Panc1 (cell line): ENCODE measurements at regions not wholly inside any gene's neighbourhood (a gene's known extent, or its start where the extent isn't known, plus 50 kb on each side); places are given as distances from the start of the nearest gene placed in this dataset.

Experiments
- POLR2AphosphoS5 ChIP-seq: IDR thresholded peaks from 2 replicates; pipeline ENCODE4 v1.6.1; 2012; ENCODE audit warnings: mild to moderate bottlenecking, low read depth, low read length, moderate library complexity
- REST ChIP-seq, 2 experiments: IDR thresholded peaks; 2 replicates each; pipeline ENCODE4 v1.6.1; 2011 to 2012; ENCODE audit warnings: low read depth in 2 of 2, control low read depth in 1 of 2, low read length in 1 of 2, mild to moderate bottlenecking in 1 of 2, moderate library complexity in 1 of 2; ENCODE audit not compliant: insufficient read depth in 1 of 2
- TF ChIP-seq, protein P1 (sequence below): fragments of 450-650 bp; IDR thresholded peaks from 2 replicates; pipeline ENCODE4 v1.5.1; 2017; ENCODE audit warnings: mild to moderate bottlenecking

- TF ChIP-seq, protein P1, sequence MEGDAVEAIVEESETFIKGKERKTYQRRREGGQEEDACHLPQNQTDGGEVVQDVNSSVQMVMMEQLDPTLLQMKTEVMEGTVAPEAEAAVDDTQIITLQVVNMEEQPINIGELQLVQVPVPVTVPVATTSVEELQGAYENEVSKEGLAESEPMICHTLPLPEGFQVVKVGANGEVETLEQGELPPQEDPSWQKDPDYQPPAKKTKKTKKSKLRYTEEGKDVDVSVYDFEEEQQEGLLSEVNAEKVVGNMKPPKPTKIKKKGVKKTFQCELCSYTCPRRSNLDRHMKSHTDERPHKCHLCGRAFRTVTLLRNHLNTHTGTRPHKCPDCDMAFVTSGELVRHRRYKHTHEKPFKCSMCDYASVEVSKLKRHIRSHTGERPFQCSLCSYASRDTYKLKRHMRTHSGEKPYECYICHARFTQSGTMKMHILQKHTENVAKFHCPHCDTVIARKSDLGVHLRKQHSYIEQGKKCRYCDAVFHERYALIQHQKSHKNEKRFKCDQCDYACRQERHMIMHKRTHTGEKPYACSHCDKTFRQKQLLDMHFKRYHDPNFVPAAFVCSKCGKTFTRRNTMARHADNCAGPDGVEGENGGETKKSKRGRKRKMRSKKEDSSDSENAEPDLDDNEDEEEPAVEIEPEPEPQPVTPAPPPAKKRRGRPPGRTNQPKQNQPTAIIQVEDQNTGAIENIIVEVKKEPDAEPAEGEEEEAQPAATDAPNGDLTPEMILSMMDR = no peak
- TF ChIP-seq POLR2AphosphoS5 (no peak), REST (IDR thresholded peaks at IDR 0.05; ENCODE audit: insufficient read depth in 1 of 2, low read depth in 2 of 2, low read length in 1 of 2) (no peak)
These were observed 596.1 kb upstream of the CITED2 start for GRCh38 chr6:139970591-139970991.
